Tibial nerve (tissue), 4 donors: ENCODE measurements at regions not wholly inside any gene's neighbourhood (a gene's known extent, or its start where the extent isn't known, plus 50 kb on each side); places are given as distances from the start of the nearest gene placed in this dataset.

Experiments used
- DNase-seq, 2 donors: peaks; one replicate each; pipeline ENCODE4 v3.0.0-alpha.2; 2019; ENCODE audit warnings: low spot score in 2 of 2
- H3K27ac ChIP-seq, 4 donors: fragments of 200-600 bp; sonication (generic) in 3 of 4; one replicate each; pipeline ENCODE4 v1.5.1; 2017 to 2019; ENCODE audit warnings: mild to moderate bottlenecking in 1 of 4
- H3K27me3 ChIP-seq, 2 donors: fragments of 200-600 bp; sonication (generic) in 1 of 2; one replicate each; pipeline versions ENCODE4 v1.5.1 to v1.6.0; 2017 to 2019
- H3K36me3 ChIP-seq, 3 donors: fragments of 200-600 bp; sonication (generic); one replicate each; pipeline ENCODE4 v1.5.1; 2018 to 2019
- H3K4me1 ChIP-seq, 4 donors: fragments of 200-600 bp; sonication (generic) in 3 of 4; one replicate each; pipeline ENCODE4 v1.5.1; 2017 to 2019
- H3K4me3 ChIP-seq, 4 donors: fragments of 200-600 bp; sonication (generic) in 3 of 4; one replicate each; pipeline ENCODE4 v1.5.1; 2017 to 2019; ENCODE audit warnings: mild to moderate bottlenecking in 1 of 4, moderate library complexity in 1 of 4
- H3K9me3 ChIP-seq, 4 donors: fragments of 200-600 bp; sonication (generic) in 3 of 4; one replicate each; pipeline ENCODE4 v1.5.1; 2017 to 2019
- EP300 ChIP-seq, 2 donors: sonication (generic); formaldehyde crosslinking; IDR thresholded peaks; one replicate each; pipeline ENCODE4 v1.6.1; 2017; ENCODE audit warnings: antibody characterized with exemption in 2 of 2, mild to moderate bottlenecking in 1 of 2
- POLR2A ChIP-seq, 2 donors: fragments of 450-650 bp; IDR thresholded peaks; one replicate each; pipeline ENCODE4 v1.6.1; 2017; ENCODE audit warnings: antibody characterized with exemption in 2 of 2, mild to moderate bottlenecking in 2 of 2, moderate library complexity in 2 of 2
- WGBS, 2 donors: methylation state at CpG; one replicate each; pipeline ENCODE4 v1.1.5; 2018; 5-methylcytosine and 5-hydroxymethylcytosine counted together
- TF ChIP-seq, protein P1 (sequence below), 5 experiments: fragments of 200-600 bp in 3 of 5; fragments of 450-650 bp in 2 of 5; sonication (generic) in 3 of 5; IDR thresholded peaks; one replicate each; pipeline ENCODE4 v1.5.1; 2016 to 2019; ENCODE audit warnings: antibody characterized with exemption in 5 of 5, mild to moderate bottlenecking in 3 of 5, moderate library complexity in 2 of 5

GRCh38 chr3:103337179-103337845 lies 902.5 kb downstream of the ZPLD1 start:
- Histone ChIP-seq H3K9me3 (no peaks in the 10 kb centered on the region), H3K36me3 (no peaks in the 10 kb centered on the region), H3K4me1 (no peaks in the 10 kb centered on the region), H3K27me3 (no peaks in the 10 kb centered on the region), H3K27ac (no peak overlapping the region), H3K4me3 (no peak overlapping the region)
- DNase-seq = no peak
- TF ChIP-seq POLR2A (IDR thresholded peaks at IDR 0.05) = no peak
- TF ChIP-seq, protein P1, sequence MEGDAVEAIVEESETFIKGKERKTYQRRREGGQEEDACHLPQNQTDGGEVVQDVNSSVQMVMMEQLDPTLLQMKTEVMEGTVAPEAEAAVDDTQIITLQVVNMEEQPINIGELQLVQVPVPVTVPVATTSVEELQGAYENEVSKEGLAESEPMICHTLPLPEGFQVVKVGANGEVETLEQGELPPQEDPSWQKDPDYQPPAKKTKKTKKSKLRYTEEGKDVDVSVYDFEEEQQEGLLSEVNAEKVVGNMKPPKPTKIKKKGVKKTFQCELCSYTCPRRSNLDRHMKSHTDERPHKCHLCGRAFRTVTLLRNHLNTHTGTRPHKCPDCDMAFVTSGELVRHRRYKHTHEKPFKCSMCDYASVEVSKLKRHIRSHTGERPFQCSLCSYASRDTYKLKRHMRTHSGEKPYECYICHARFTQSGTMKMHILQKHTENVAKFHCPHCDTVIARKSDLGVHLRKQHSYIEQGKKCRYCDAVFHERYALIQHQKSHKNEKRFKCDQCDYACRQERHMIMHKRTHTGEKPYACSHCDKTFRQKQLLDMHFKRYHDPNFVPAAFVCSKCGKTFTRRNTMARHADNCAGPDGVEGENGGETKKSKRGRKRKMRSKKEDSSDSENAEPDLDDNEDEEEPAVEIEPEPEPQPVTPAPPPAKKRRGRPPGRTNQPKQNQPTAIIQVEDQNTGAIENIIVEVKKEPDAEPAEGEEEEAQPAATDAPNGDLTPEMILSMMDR (IDR thresholded peaks at IDR 0.05) = no peak
- 87 to 95% methylated on average over 2 of the region's 2 CpGs for WGBS, 2 donors

DNA sequence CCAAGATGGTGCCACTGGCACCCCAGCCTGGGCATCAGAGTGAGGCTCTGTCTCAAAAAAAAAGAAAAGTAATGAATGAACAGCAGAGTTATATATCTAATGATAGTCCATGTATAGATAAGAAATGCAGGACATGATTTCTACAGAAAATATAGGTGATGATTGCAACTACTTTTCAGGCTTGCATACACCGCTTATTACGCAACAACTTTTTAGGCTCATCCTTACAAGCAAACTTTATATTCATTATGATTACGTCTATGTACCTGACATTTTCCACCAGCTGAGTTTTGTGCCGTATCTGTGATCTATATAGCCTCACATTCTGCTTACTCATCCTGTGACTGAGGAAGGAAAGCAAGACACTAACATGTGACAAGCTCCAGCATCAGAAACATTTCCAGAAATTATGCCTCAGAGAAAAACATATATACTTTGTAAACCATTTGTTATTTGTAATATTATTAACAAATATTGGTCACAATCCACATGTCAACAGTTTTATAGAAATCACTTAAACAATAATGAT lies 906.3 kb downstream of the ZPLD1 start:
- no peaks in the 10 kb centered on the region for H3K36me3 ChIP-seq
- H3K27me3 ChIP-seq = no peaks in the 10 kb centered on the region
- TF ChIP-seq, protein P1 (IDR thresholded peaks at IDR 0.05) = no peak
- no peak for TF ChIP-seq POLR2A (IDR thresholded peaks at IDR 0.05)
- TF ChIP-seq EP300 (IDR thresholded peaks at IDR 0.05) = no peak
- WGBS, 2 donors = 87 to 90% methylated on average over 4 of the region's 4 CpGs
- H3K4me1 ChIP-seq = no peaks in the 10 kb centered on the region
- H3K4me3 ChIP-seq = no peak overlapping the region
- no peak for DNase-seq
- H3K9me3 ChIP-seq = no peaks in the 10 kb centered on the region
- H3K27ac ChIP-seq = no peak overlapping the region

DNA sequence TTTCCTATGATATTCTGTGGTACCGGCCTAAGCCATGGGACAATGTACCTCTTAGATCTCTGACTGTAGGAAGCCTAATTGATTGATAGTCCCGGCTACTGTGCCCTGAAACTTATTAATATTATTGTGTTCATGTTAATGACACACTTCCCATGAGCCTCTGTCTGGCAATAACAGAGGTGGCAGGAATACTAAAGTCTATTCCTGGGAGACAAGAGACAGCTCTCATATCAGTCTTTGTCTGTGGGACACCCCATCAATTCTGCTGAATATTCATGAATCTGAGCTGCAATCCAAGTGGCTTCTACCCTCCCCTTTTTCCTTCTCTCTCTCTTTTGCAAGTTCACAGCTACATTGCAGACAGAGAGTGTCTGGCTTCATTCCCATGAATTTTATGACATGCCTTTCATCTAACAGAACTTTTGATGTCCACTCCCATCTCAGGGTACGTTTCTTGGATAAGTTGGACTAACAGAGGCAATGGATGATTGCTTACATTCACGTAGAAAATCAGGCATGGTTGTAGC lies 907.5 kb downstream of the ZPLD1 start:
- 67 to 78% methylated on average over 4 of the region's 4 CpGs for WGBS, 2 donors
- TF ChIP-seq EP300 (IDR thresholded peaks at IDR 0.05) (no peak), POLR2A (IDR thresholded peaks at IDR 0.05) (no peak)
- TF ChIP-seq, protein P1 (IDR thresholded peaks at IDR 0.05) = no peak
- no peak for DNase-seq
- Histone ChIP-seq H3K27ac (no peak overlapping the region), H3K36me3 (no peaks in the 10 kb centered on the region), H3K9me3 (no peaks in the 10 kb centered on the region), H3K4me3 (no peak overlapping the region), H3K27me3 (no peaks in the 10 kb centered on the region), H3K4me1 (no peaks in the 10 kb centered on the region)

- Histone ChIP-seq H3K27ac (no peak overlapping the region), H3K9me3 (no peaks in the 10 kb centered on the region), H3K36me3 (no peaks in the 10 kb centered on the region), H3K4me1 (no peaks in the 10 kb centered on the region), H3K4me3 (no peak overlapping the region), H3K27me3 (no peaks in the 10 kb centered on the region)
- 45 to 51% methylated on average over 4 of the region's 4 CpGs for WGBS, 2 donors
- DNase-seq = no peak
- TF ChIP-seq, protein P1 (IDR thresholded peaks at IDR 0.05) = no peak
- TF ChIP-seq EP300 (IDR thresholded peaks at IDR 0.05) (no peak), POLR2A (IDR thresholded peaks at IDR 0.05) (no peak)
Measured at GRCh38 chr3:103349760-103350159, 914.9 kb downstream of the ZPLD1 start.

GRCh38 chr3:103365467-103365866 lies 930.7 kb downstream of the ZPLD1 start:
- 82 to 88% methylated on average over 1 of the region's 1 CpG for WGBS, 2 donors
- H3K9me3 ChIP-seq = no peaks in the 10 kb centered on the region
- no peak for DNase-seq
- TF ChIP-seq, protein P1 (IDR thresholded peaks at IDR 0.05) = no peak
- no peak for TF ChIP-seq EP300 (IDR thresholded peaks at IDR 0.05)
- TF ChIP-seq POLR2A (IDR thresholded peaks at IDR 0.05) = no peak
- no peaks in the 10 kb centered on the region for H3K4me1 ChIP-seq
- H3K4me3 ChIP-seq = no peak overlapping the region
- H3K27ac ChIP-seq = no peak overlapping the region
- no peaks in the 10 kb centered on the region for H3K27me3 ChIP-seq
- no peaks in the 10 kb centered on the region for H3K36me3 ChIP-seq
